SK-N-SH (cell line): ENCODE measurements at regions not wholly inside any gene's neighbourhood (a gene's known extent, or its start where the extent isn't known, plus 50 kb on each side); places are given as distances from the start of the nearest gene placed in this dataset.
"Not testable (repeated sequence)": the region's sequence is repeated elsewhere in the genome, so short reads cannot be mapped to it uniquely, and the experiment has no call there.

Source experiments
- CTCF ChIA-PET: fragments of 300-600, 350-600 bp; formaldehyde crosslinking; extraction: SDS; loops from one replicate; lab custom pipeline; 2021; lab: Yijun Ruan, JAX
- POLR2A ChIA-PET: fragments of 350-600 bp; sonication (Branson Sonifier 250); formaldehyde crosslinking; extraction: SDS; loops from one replicate; lab custom pipeline; 2020; ENCODE audit warnings: antibody characterized with exemption, inconsistent platforms; lab: Yijun Ruan, JAX
- DNase-seq: peaks from one replicate; pipeline ENCODE4 v3.0.0; 2012
- H2AFZ ChIP-seq: fragments of 200-600 bp; sonication (generic); 2 replicates; pipeline ENCODE4 v1.8.1; 2016; ENCODE audit warnings: antibody characterized with exemption, mild to moderate bottlenecking, low read depth
- H3F3A ChIP-seq: fragments of 200-600 bp; sonication (generic); replicated peaks from 2 replicates; pipeline ENCODE3; 2016; ENCODE audit warnings: antibody characterized with exemption, mild to moderate bottlenecking; ENCODE audit not compliant: insufficient read depth
- H3K27ac ChIP-seq, 2 experiments: fragments of 200-500 bp in 1 of 2; fragments of 200-600 bp in 1 of 2; sonication (Bioruptor generic) in 1 of 2; sonication (generic), shearing (Covaris generic) in 1 of 2; 2 replicates each; pipeline versions ENCODE4 v1.5.1 to v1.6.1; 2014 to 2016; ENCODE audit warnings: low read depth in 2 of 2, inconsistent platforms in 1 of 2, low read length in 1 of 2, mild to moderate bottlenecking in 1 of 2, mixed read lengths in 1 of 2
- H3K27me3 ChIP-seq: fragments of 200-600 bp; sonication (generic), shearing (Covaris generic); 2 replicates; pipeline ENCODE4 v1.6.1; 2016; ENCODE audit warnings: mixed run types; ENCODE audit not compliant: insufficient read depth
- H3K36me3 ChIP-seq, 2 experiments: fragments of 200-500 bp in 1 of 2; fragments of 200-600 bp in 1 of 2; sonication (Bioruptor generic) in 1 of 2; sonication (generic) in 1 of 2; replicated peaks in 1 of 2; 2 replicates each; pipeline versions ENCODE3 to v1.5.1; 2014 to 2016; ENCODE audit warnings: low read length in 1 of 2, mild to moderate bottlenecking in 1 of 2; ENCODE audit not compliant: insufficient read depth in 2 of 2, control insufficient read depth in 1 of 2
- H3K4me1 ChIP-seq, 2 experiments: fragments of 200-500 bp in 1 of 2; fragments of 200-600 bp in 1 of 2; sonication (Bioruptor generic) in 1 of 2; sonication (generic), shearing (Covaris generic) in 1 of 2; 2 replicates each; pipeline versions ENCODE4 v1.5.1 to v1.6.1; 2014 to 2016; ENCODE audit warnings: low read depth in 1 of 2, low read length in 1 of 2, mixed run types in 1 of 2; ENCODE audit not compliant: insufficient read depth in 2 of 2, control insufficient read depth in 1 of 2
- H3K4me2 ChIP-seq: fragments of 200-600 bp; sonication (generic), shearing (Covaris generic); 2 replicates; pipeline ENCODE4 v1.6.1; 2017; ENCODE audit warnings: mixed run types
- H3K4me3 ChIP-seq, 2 experiments: fragments of 200-500 bp in 1 of 2; fragments of 200-600 bp in 1 of 2; sonication (Bioruptor generic) in 1 of 2; sonication (generic), shearing (Covaris generic) in 1 of 2; 2 replicates each; pipeline versions ENCODE4 v1.5.1 to v1.8.1; 2014 to 2016; ENCODE audit warnings: low read depth in 2 of 2, inconsistent platforms in 1 of 2, low read length in 1 of 2, mild to moderate bottlenecking in 1 of 2, mixed read lengths in 1 of 2, moderate library complexity in 1 of 2
- H3K79me2 ChIP-seq: fragments of 200-600 bp; sonication (generic); 2 replicates; pipeline ENCODE4 v1.8.1; 2017; ENCODE audit warnings: mild to moderate bottlenecking; ENCODE audit not compliant: insufficient read depth
- H3K9ac ChIP-seq: fragments of 200-600 bp; sonication (generic); 2 replicates; pipeline ENCODE4 v1.6.1; 2017; ENCODE audit warnings: mixed run types
- H3K9me2 ChIP-seq: fragments of 200-600 bp; sonication (generic); 2 replicates; pipeline ENCODE4 v1.6.1; 2017; ENCODE audit warnings: mixed run types
- H3K9me3 ChIP-seq: fragments of 200-600 bp; sonication (generic); 2 replicates; pipeline ENCODE4 v1.6.1; 2017; ENCODE audit warnings: mixed run types, mild to moderate bottlenecking, moderate library complexity
- H4K20me1 ChIP-seq: fragments of 200-600 bp; sonication (generic); 2 replicates; pipeline ENCODE4 v1.6.1; 2017; ENCODE audit warnings: mild to moderate bottlenecking, mixed run types; ENCODE audit not compliant: insufficient read depth
- EP300 ChIP-seq, 2 experiments: IDR thresholded peaks; 2 replicates each; pipeline versions ENCODE4 v1.4.0 to v1.6.1; 2012; ENCODE audit warnings: borderline replicate concordance in 1 of 2, low read depth in 1 of 2, low read length in 1 of 2
- EZH2phosphoT487 ChIP-seq: fragments of 200-600 bp; sonication (generic); IDR thresholded peaks from 2 replicates; pipeline ENCODE4 v1.6.1; 2017; ENCODE audit warnings: low read depth, mixed run types, mild to moderate bottlenecking, antibody characterized with exemption, moderate library complexity, borderline replicate concordance
- NFIC ChIP-seq: IDR thresholded peaks from 2 replicates; pipeline ENCODE4 v1.4.0; 2012; ENCODE audit warnings: borderline replicate concordance
- NRF1 ChIP-seq: IDR thresholded peaks from 2 replicates; pipeline ENCODE4 v1.6.1; 2012; ENCODE audit warnings: low read depth, mild to moderate bottlenecking, low read length
- TEAD4 ChIP-seq: IDR thresholded peaks from 2 replicates; pipeline ENCODE4 v1.4.0; 2012; ENCODE audit warnings: mild to moderate bottlenecking, borderline replicate concordance; ENCODE audit not compliant: insufficient read depth
- WGBS: methylation state at CpG from one replicate; pipeline ENCODE4 v1.1.6; 2017; ENCODE audit warnings: low lambda C conversion rate; 5-methylcytosine and 5-hydroxymethylcytosine counted together
- TF ChIP-seq, protein P1 (sequence below): IDR thresholded peaks from 2 replicates; pipeline ENCODE4 v1.4.0; 2012; ENCODE audit warnings: low read depth, borderline replicate concordance

GRCh38 chr1:121518726-121519041 is 333.9 kb downstream of the SRGAP2C start:
- ChIA-PET CTCF (interaction anchor here (0.6 kb wide), 1 partner anchor 89 kb away, joined by 4 read pairs; no protein-coding TSS in a partner anchor), POLR2A (no interaction called here)
- H3K4me1 ChIP-seq, result no peaks in the 10 kb centered on the region
- 5% methylated on average over 7 of the region's 8 CpGs for WGBS
- no peaks in the 10 kb centered on the region for H3K9me2 ChIP-seq
- no peak overlapping the region for H3K27ac ChIP-seq
- H3K4me3 ChIP-seq, result peak overlapping the region; percentile 41 to 50; a peak in 3 of 4 replicates
- no peaks in the 10 kb centered on the region for H3K9me3 ChIP-seq
- TF ChIP-seq EZH2phosphoT487 (peak; percentile 57; the same call in 1 of the 2 replicates), NFIC (no peak), EP300 (IDR thresholded peaks at IDR 0.05; ENCODE audit: borderline replicate concordance in 1 of 2, low read depth in 1 of 2, low read length in 1 of 2) (no peak)
- TF ChIP-seq, protein P1, sequence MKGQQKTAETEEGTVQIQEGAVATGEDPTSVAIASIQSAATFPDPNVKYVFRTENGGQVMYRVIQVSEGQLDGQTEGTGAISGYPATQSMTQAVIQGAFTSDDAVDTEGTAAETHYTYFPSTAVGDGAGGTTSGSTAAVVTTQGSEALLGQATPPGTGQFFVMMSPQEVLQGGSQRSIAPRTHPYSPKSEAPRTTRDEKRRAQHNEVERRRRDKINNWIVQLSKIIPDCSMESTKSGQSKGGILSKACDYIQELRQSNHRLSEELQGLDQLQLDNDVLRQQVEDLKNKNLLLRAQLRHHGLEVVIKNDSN, result no peak
- H3K79me2 ChIP-seq, result no peaks in the 10 kb centered on the region
- peaks cover 27% of the 10 kb centered on the region for H3K27me3 ChIP-seq
- no peak overlapping the region for H3K9ac ChIP-seq
- no peaks in the 10 kb centered on the region for H4K20me1 ChIP-seq
- H3K36me3 ChIP-seq, result no peaks in the 10 kb centered on the region
- no peak for DNase-seq
- H3K4me2 ChIP-seq, result peak overlapping the region; percentile 85
- no peaks in the 10 kb centered on the region for H3F3A ChIP-seq
- no peak overlapping the region for H2AFZ ChIP-seq

GRCh38 chr1:121519042-121519755 is 334.4 kb downstream of the SRGAP2C start:
- no peaks in the 10 kb centered on the region for H3K9me3 ChIP-seq
- no peak overlapping the region for H2AFZ ChIP-seq
- POLR2A ChIA-PET, result no interaction called here
- DNase-seq, result peak; percentile 31
- CTCF ChIA-PET, result interaction anchor here (0.6 kb wide), 2 partner anchors 13 to 89 kb away, joined by 3 to 4 read pairs; no protein-coding TSS in a partner anchor
- peak overlapping the region; percentile 41 to 50 for H3K4me3 ChIP-seq
- peak overlapping the region; percentile 85 for H3K4me2 ChIP-seq
- H3K9ac ChIP-seq, result no peak overlapping the region
- no peaks in the 10 kb centered on the region for H3K36me3 ChIP-seq
- peaks cover 27% of the 10 kb centered on the region for H3K27me3 ChIP-seq
- no peak overlapping the region for H3K27ac ChIP-seq
- no peaks in the 10 kb centered on the region for H3F3A ChIP-seq
- no peaks in the 10 kb centered on the region for H3K9me2 ChIP-seq
- no peaks in the 10 kb centered on the region for H3K4me1 ChIP-seq
- TF ChIP-seq, protein P1, result peak; percentile 50; the same call in 1 of the 2 replicates
- no peak for TF ChIP-seq NRF1
- no peak for TF ChIP-seq TEAD4
- no peaks in the 10 kb centered on the region for H4K20me1 ChIP-seq
- 0% methylated on average over 1 of the region's 75 CpGs for WGBS
- no peaks in the 10 kb centered on the region for H3K79me2 ChIP-seq

DNA sequence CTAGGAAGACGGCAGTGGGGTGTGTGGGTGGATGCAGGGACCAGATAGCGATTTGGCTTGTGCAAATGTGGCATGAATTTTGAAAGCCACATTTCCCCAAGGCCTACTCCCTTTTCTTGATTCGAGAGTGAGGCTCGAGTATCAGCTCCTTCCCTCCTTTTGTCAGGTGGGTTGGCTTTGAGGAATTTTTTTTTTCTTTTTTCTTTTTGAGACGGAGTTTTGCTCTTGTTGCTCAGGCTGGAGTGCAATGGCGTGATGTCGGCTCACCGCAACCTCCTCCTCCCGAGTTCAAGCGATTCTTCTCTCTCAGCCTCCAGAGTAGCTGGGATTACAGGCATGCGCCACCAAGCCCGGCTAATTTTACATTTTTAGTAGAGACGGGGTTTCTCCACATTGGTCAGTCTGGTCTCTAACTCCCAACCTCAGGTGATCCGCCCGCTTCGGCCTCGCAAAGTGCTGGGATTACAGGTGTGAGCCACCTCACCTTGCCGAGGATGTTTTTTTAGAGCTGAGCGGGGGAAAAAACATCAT is 335.0 kb downstream of the SRGAP2C start:
- not testable (repeated sequence) for H3K9me2 ChIP-seq, DNase-seq, H3K79me2 ChIP-seq, H3K36me3 ChIP-seq, H3F3A ChIP-seq, H3K9me3 ChIP-seq, H2AFZ ChIP-seq, H3K4me1 ChIP-seq, H3K9ac ChIP-seq, H4K20me1 ChIP-seq, H3K27ac ChIP-seq
- ChIA-PET POLR2A (interaction anchor here (0.6 kb wide), 1 partner anchor 537 kb away, joined by 4 read pairs; no protein-coding TSS in a partner anchor), CTCF (interaction anchor here (0.6 kb wide), 1 partner anchor 14 kb away, joined by 3 read pairs; no protein-coding TSS in a partner anchor)
- Histone ChIP-seq H3K27me3 (peaks cover 27% of the 10 kb centered on the region), H3K4me3 (peak overlapping the region; percentile 41 to 50; a peak in 2 of 4 replicates), H3K4me2 (peak overlapping the region; percentile 85)
- 16% methylated on average over 19 of the region's 19 CpGs for WGBS
